ENCODE measurements at regions not wholly inside any gene's neighbourhood (a gene's known extent, or its start where the extent isn't known, plus 50 kb on each side); places are given as distances from the start of the nearest gene placed in this dataset.

DNA sequence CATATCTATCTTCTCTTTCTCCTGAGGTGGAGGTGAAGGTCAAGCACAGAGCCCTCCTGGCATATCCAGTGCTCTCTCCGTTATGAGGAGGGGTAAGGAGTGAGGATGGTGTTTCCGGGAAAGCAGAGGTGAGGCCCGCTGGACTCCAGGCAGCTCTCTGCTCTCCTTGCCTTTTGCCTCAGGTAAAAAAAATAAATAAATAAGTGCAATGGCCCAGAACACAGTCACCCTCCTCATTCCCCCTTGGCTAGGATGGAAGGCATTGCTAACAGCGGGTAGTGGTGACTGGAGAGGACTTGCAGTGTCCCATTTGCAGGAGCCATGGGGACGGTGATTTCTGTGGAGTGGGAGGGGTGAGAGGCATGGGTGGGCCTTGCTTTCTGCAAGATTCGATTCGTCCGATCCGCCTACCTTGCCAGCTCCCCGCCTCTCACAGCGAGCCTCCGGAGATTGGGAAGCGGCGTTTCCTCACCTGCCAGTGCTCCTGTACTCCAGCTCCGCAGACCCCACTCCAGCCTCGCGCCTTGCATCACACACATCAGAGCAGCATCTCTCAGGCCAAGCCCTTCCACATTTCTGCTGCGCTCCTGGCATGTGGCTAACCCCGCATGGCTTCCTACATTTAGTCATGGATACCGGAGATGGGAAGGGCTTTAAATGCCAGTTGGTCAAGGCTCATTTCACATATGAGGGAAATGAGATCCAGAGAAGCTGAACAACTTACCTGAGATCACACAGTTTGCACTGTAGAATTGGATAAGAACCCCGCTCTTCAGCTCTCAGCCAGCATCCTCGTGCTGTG is 155.2 kb downstream of the VAPA start:
- Histone ChIP-seq H3K27ac (ENCODE audit: low read length) (no peak overlapping the region), H3K9ac (ENCODE audit: low read length) (no peak overlapping the region), H3K4me2 (ENCODE audit: low read length) (no peak overlapping the region), H3K36me3 (ENCODE audit: insufficient read depth, low read length) (no peaks in the 10 kb centered on the region), H3K9me2 (ENCODE audit: insufficient read depth, low read length) (no peaks in the 10 kb centered on the region), H3K4me3 (ENCODE audit: low read length) (no peak overlapping the region), H3K9me3 (ENCODE audit: low read length) (no peaks in the 10 kb centered on the region), H3F3A (ENCODE audit: insufficient read depth, low read length, poor library complexity, severe bottlenecking) (no peaks in the 10 kb centered on the region), H3K27me3 (ENCODE audit: insufficient read depth, low read depth, low read length) (no peaks in the 10 kb centered on the region), H3K79me2 (replicated peaks; ENCODE audit: insufficient read depth, low read length) (no peaks in the 10 kb centered on the region), H2AFZ (ENCODE audit: low read depth, low read length) (no peak overlapping the region), H4K20me1 (ENCODE audit: insufficient read depth) (no peaks in the 10 kb centered on the region)
- TF ChIP-seq, protein P1, sequence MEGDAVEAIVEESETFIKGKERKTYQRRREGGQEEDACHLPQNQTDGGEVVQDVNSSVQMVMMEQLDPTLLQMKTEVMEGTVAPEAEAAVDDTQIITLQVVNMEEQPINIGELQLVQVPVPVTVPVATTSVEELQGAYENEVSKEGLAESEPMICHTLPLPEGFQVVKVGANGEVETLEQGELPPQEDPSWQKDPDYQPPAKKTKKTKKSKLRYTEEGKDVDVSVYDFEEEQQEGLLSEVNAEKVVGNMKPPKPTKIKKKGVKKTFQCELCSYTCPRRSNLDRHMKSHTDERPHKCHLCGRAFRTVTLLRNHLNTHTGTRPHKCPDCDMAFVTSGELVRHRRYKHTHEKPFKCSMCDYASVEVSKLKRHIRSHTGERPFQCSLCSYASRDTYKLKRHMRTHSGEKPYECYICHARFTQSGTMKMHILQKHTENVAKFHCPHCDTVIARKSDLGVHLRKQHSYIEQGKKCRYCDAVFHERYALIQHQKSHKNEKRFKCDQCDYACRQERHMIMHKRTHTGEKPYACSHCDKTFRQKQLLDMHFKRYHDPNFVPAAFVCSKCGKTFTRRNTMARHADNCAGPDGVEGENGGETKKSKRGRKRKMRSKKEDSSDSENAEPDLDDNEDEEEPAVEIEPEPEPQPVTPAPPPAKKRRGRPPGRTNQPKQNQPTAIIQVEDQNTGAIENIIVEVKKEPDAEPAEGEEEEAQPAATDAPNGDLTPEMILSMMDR (IDR thresholded peaks at IDR 0.05; ENCODE audit: poor library complexity, severe bottlenecking) = no peak
- TF ChIP-seq EZH2 (IDR thresholded peaks at IDR 0.05; ENCODE audit: borderline replicate concordance, insufficient read depth, low read length, poor library complexity, severe bottlenecking) = no peak
- no peak for TF ChIP-seq SMC3 (conservative IDR thresholded peaks at IDR 0.05; ENCODE audit: poor library complexity)
- no peak for TF ChIP-seq MXI1 (conservative IDR thresholded peaks at IDR 0.05; ENCODE audit: poor library complexity, severe bottlenecking)
- TF ChIP-seq, protein P2, sequence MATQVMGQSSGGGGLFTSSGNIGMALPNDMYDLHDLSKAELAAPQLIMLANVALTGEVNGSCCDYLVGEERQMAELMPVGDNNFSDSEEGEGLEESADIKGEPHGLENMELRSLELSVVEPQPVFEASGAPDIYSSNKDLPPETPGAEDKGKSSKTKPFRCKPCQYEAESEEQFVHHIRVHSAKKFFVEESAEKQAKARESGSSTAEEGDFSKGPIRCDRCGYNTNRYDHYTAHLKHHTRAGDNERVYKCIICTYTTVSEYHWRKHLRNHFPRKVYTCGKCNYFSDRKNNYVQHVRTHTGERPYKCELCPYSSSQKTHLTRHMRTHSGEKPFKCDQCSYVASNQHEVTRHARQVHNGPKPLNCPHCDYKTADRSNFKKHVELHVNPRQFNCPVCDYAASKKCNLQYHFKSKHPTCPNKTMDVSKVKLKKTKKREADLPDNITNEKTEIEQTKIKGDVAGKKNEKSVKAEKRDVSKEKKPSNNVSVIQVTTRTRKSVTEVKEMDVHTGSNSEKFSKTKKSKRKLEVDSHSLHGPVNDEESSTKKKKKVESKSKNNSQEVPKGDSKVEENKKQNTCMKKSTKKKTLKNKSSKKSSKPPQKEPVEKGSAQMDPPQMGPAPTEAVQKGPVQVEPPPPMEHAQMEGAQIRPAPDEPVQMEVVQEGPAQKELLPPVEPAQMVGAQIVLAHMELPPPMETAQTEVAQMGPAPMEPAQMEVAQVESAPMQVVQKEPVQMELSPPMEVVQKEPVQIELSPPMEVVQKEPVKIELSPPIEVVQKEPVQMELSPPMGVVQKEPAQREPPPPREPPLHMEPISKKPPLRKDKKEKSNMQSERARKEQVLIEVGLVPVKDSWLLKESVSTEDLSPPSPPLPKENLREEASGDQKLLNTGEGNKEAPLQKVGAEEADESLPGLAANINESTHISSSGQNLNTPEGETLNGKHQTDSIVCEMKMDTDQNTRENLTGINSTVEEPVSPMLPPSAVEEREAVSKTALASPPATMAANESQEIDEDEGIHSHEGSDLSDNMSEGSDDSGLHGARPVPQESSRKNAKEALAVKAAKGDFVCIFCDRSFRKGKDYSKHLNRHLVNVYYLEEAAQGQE (IDR thresholded peaks at IDR 0.05; ENCODE audit: borderline replicate concordance) = no peak
- no peak for TF ChIP-seq RAD21 (conservative IDR thresholded peaks at IDR 0.05)
- TF ChIP-seq EP300 (conservative IDR thresholded peaks at IDR 0.05; ENCODE audit: poor library complexity, severe bottlenecking) = no peak
- TF ChIP-seq POLR2AphosphoS5 (IDR thresholded peaks at IDR 0.05) = no peak
- no peak for TF ChIP-seq TAF1 (IDR thresholded peaks at IDR 0.05; ENCODE audit: low read depth)

- H4K20me1 ChIP-seq (ENCODE audit: insufficient read depth) = no peaks in the 10 kb centered on the region
- TF ChIP-seq RAD21 (conservative IDR thresholded peaks at IDR 0.05) = no peak
- TF ChIP-seq TAF1 (IDR thresholded peaks at IDR 0.05; ENCODE audit: low read depth) = no peak
- TF ChIP-seq, protein P2 (IDR thresholded peaks at IDR 0.05; ENCODE audit: borderline replicate concordance) = no peak
- TF ChIP-seq MXI1 (conservative IDR thresholded peaks at IDR 0.05; ENCODE audit: poor library complexity, severe bottlenecking) = no peak
- TF ChIP-seq EP300 (conservative IDR thresholded peaks at IDR 0.05; ENCODE audit: poor library complexity, severe bottlenecking) = no peak
- H3K9me3 ChIP-seq (ENCODE audit: low read length) = no peaks in the 10 kb centered on the region
These were observed 156.8 kb downstream of the VAPA start for GRCh38 chr18:10070561-10071000.

More at GRCh38 chr18:10070561-10071000, 156.8 kb downstream of the VAPA start:
- Histone ChIP-seq H2AFZ (ENCODE audit: low read depth, low read length) (no peak overlapping the region), H3K27ac (ENCODE audit: low read length) (no peak overlapping the region), H3K36me3 (ENCODE audit: insufficient read depth, low read length) (no peaks in the 10 kb centered on the region), H3F3A (ENCODE audit: insufficient read depth, low read length, poor library complexity, severe bottlenecking) (no peaks in the 10 kb centered on the region), H3K9ac (ENCODE audit: low read length) (no peak overlapping the region), H3K27me3 (ENCODE audit: insufficient read depth, low read depth, low read length) (no peaks in the 10 kb centered on the region), H3K79me2 (replicated peaks; ENCODE audit: insufficient read depth, low read length) (no peaks in the 10 kb centered on the region), H3K4me2 (ENCODE audit: low read length) (no peak overlapping the region), H3K9me2 (ENCODE audit: insufficient read depth, low read length) (no peaks in the 10 kb centered on the region), H3K4me3 (ENCODE audit: low read length) (no peak overlapping the region)
